ENCODE measurements at regions not wholly inside any gene's neighbourhood (a gene's known extent, or its start where the extent isn't known, plus 50 kb on each side); places are given as distances from the start of the nearest gene placed in this dataset.

DNA sequence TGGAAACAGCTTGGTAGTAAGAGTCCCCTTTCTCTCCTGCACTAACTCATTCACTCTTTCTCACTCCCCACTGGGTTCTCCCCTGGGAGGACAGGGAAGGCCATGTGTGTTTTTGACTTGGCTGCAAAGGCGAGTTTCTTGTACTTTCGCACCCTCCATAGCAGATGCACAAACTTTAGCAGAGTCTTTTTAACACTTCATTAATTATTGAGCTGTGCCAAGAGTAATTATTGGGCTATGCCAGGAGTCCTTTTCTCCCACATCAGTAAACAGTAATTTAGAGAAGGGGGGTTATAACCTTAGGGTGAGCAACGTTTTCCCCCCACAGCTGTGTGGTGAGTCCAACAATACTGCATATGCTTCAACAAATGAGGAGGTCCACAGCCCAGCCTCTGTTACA lies 224.4 kb upstream of the ATP11B start:
- Histone ChIP-seq H3K27me3 (replicated peaks; ENCODE audit: insufficient read depth) (no peaks in the 10 kb centered on the region), H3K9me3 (no peaks in the 10 kb centered on the region), H3K4me1 (ENCODE audit: control insufficient read depth in 1 of 2, low read depth in 2 of 2) (no peaks in the 10 kb centered on the region), H3K36me3 (no peaks in the 10 kb centered on the region), H3K27ac (no peak overlapping the region), H3K4me3 (no peak overlapping the region)
- TF ChIP-seq, protein P1, sequence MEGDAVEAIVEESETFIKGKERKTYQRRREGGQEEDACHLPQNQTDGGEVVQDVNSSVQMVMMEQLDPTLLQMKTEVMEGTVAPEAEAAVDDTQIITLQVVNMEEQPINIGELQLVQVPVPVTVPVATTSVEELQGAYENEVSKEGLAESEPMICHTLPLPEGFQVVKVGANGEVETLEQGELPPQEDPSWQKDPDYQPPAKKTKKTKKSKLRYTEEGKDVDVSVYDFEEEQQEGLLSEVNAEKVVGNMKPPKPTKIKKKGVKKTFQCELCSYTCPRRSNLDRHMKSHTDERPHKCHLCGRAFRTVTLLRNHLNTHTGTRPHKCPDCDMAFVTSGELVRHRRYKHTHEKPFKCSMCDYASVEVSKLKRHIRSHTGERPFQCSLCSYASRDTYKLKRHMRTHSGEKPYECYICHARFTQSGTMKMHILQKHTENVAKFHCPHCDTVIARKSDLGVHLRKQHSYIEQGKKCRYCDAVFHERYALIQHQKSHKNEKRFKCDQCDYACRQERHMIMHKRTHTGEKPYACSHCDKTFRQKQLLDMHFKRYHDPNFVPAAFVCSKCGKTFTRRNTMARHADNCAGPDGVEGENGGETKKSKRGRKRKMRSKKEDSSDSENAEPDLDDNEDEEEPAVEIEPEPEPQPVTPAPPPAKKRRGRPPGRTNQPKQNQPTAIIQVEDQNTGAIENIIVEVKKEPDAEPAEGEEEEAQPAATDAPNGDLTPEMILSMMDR (IDR thresholded peaks at IDR 0.05), result no peak
- DNase-seq (ENCODE audit: low spot score) (no peak), ATAC-seq (ENCODE audit: insufficient number of reproducible peaks, low FRiP score, low read depth) (no peak)

DNA sequence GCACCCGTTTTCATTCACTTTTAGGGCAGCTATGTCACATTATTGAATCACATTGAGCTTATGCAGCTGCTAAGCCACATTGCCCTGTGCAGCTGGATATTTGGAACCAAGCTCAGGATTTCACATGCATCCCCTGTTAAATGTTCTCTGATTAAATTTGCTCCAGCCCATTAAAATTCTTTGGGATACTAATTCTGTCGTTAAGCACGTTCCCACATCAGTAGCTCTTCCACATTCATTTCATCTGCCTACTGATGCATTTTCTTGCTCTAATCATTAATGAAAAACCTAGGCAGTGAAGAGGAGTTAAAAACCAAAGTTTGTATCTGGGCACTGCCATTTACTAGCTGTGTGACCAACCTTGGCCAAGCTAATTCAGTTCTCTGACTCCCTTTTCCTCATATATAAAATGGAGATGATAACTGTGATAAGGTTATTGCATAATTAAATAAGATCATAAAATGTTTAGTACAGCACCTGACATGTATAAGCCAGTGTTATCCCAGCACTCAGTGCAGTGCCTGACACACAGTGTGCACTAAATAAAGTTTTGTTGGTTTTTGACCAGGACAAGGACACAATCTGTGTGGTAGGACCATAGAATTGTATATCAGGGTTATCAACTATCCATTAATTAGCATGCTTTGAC lies 222.2 kb upstream of the ATP11B start:
- Histone ChIP-seq H3K4me1 (ENCODE audit: control insufficient read depth in 1 of 2, low read depth in 2 of 2) (no peaks in the 10 kb centered on the region), H3K27ac (no peak overlapping the region), H3K4me3 (no peak overlapping the region), H3K36me3 (no peaks in the 10 kb centered on the region), H3K9me3 (no peaks in the 10 kb centered on the region), H3K27me3 (replicated peaks; ENCODE audit: insufficient read depth) (no peaks in the 10 kb centered on the region)
- ATAC-seq (ENCODE audit: insufficient number of reproducible peaks, low FRiP score, low read depth) (no peak), DNase-seq (ENCODE audit: low spot score) (no peak)
- TF ChIP-seq, protein P1 (IDR thresholded peaks at IDR 0.05), result no peak

DNA sequence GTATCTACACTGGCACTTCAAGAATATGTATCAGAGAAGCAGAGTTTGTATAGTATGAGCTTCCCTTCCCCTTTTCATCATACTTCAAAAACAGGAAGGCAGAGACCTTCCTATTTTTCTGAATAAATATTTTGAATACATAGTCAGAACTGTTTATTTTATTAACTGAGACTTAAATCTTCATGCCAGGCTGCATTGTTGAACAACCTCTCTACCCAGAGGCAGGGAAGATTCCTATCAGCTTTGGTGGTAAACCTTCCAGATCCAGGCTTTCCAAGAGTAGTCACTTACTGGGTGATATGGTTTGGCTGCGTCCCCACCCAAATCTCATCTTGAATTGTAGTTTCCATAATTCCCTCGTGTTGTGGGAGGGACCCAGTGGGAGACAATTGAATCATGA lies 217.4 kb upstream of the ATP11B start:
- Histone ChIP-seq H3K9me3 (no peaks in the 10 kb centered on the region), H3K27me3 (replicated peaks; ENCODE audit: insufficient read depth) (no peaks in the 10 kb centered on the region), H3K4me3 (no peak overlapping the region), H3K27ac (no peak overlapping the region), H3K36me3 (no peaks in the 10 kb centered on the region), H3K4me1 (ENCODE audit: control insufficient read depth in 1 of 2, low read depth in 2 of 2) (no peaks in the 10 kb centered on the region)
- TF ChIP-seq, protein P1 (IDR thresholded peaks at IDR 0.05), result no peak
- ATAC-seq (ENCODE audit: insufficient number of reproducible peaks, low FRiP score, low read depth), result no peak
- no peak for DNase-seq (ENCODE audit: low spot score)

DNA sequence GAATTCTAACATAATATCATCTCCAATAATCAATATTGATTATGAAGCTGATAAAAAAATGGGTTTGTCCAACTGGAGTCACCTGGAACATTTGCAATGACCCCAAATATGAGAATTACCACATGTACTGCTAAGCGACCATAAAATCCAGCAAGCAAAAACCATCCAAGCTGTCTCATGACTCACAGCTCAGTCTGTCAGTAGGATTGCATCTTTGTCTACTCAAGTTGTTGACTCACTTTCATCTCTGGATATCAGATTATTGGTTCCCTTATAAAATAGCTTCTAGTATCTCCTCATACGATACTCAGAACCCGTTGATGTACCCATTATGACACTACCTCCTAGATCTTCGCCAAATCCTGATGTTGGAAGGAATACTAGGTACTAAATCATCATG lies 209.8 kb upstream of the ATP11B start:
- DNase-seq (ENCODE audit: low spot score) (no peak), ATAC-seq (ENCODE audit: insufficient number of reproducible peaks, low FRiP score, low read depth) (no peak)
- Histone ChIP-seq H3K27me3 (replicated peaks; ENCODE audit: insufficient read depth) (no peaks in the 10 kb centered on the region), H3K36me3 (no peaks in the 10 kb centered on the region), H3K27ac (no peak overlapping the region), H3K4me1 (ENCODE audit: control insufficient read depth in 1 of 2, low read depth in 2 of 2) (no peaks in the 10 kb centered on the region), H3K4me3 (no peak overlapping the region), H3K9me3 (no peaks in the 10 kb centered on the region)
- TF ChIP-seq, protein P1 (IDR thresholded peaks at IDR 0.05), result no peak

DNA sequence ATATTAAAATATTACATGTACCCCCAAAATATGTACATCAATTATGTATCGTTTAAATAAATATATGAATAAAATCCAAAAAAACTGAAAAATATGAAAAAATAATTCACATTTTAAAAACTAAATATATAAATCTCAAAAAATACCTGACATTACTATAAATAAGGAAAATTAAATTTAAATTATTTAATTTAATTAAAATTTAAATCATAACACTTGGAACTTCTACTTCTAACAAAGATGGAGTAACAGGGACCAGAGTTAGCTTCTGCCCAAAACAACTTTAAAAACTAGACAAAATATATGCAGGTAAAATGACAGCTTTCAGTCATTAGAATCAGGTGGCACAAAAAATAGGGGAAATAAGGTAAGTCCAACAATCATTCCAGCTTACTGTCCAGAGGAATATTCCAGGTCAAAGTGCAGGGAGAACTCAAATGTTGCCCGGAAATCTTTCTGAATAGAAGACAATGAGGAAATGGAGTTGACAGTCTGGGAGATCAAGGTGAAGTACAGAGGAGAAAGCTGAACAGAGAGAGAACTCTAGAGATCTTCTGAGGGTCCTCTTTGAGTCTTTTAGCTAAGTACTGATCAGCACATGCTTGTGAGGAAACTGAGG lies 207.7 kb upstream of the ATP11B start:
- no peaks in the 10 kb centered on the region for H3K4me1 ChIP-seq (ENCODE audit: control insufficient read depth in 1 of 2, low read depth in 2 of 2)
- DNase-seq (ENCODE audit: low spot score) (no peak), ATAC-seq (ENCODE audit: insufficient number of reproducible peaks, low FRiP score, low read depth) (no peak)
- H3K4me3 ChIP-seq, result no peak overlapping the region
- no peaks in the 10 kb centered on the region for H3K27me3 ChIP-seq (replicated peaks; ENCODE audit: insufficient read depth)
- H3K27ac ChIP-seq, result no peak overlapping the region
- H3K36me3 ChIP-seq, result no peaks in the 10 kb centered on the region
- H3K9me3 ChIP-seq, result no peaks in the 10 kb centered on the region
- TF ChIP-seq, protein P1 (IDR thresholded peaks at IDR 0.05), result no peak
